ENCODE measurements at regions not wholly inside any gene's neighbourhood (a gene's known extent, or its start where the extent isn't known, plus 50 kb on each side); places are given as distances from the start of the nearest gene placed in this dataset.

- TF ChIP-seq ILK (tag; IDR thresholded peaks at IDR 0.05; ENCODE audit: borderline replicate concordance, low read depth) (no peak), CBX3 (IDR thresholded peaks at IDR 0.05; ENCODE audit: borderline replicate concordance in 1 of 2, low read length in 2 of 2) (no peak), ZNF184 (CRISPR knock-in tag; IDR thresholded peaks at IDR 0.05) (no peak), SETDB1 (IDR thresholded peaks at IDR 0.05; ENCODE audit: low read length) (no peak), ZNF239 (CRISPR knock-in tag; IDR thresholded peaks at IDR 0.05) (no peak)
- H3K9ac ChIP-seq (ENCODE audit: insufficient read depth in 1 of 2, low read depth in 2 of 2, low read length in 2 of 2): no peak overlapping the region
- H3K4me3 ChIP-seq: no peak overlapping the region
- H3K9me3 ChIP-seq (replicated peaks; ENCODE audit: control insufficient read depth, insufficient read depth, low read depth, low read length): no peaks in the 10 kb centered on the region
- FAIRE-seq (no peak), DNase-seq (ENCODE audit: extremely low read depth in 1 of 4, low spot score in 3 of 4) (no peak), ATAC-seq (no peak)
- no peak overlapping the region for H3K27ac ChIP-seq (ENCODE audit: extremely low read depth, low read depth, low read length)
- no peak overlapping the region for H2AFZ ChIP-seq (ENCODE audit: low read depth, low read length)
- in situ Hi-C loops (cut with MboI): no loop called here
- no peaks in the 10 kb centered on the region for H4K20me1 ChIP-seq (replicated peaks; ENCODE audit: control insufficient read depth, insufficient read depth, low read length)
- 0% methylated on average over 4 of the region's 4 CpGs for WGBS (ENCODE audit: insufficient coverage, low coverage, missing lambda C conversion rate)
- H3K4me2 ChIP-seq (ENCODE audit: insufficient read depth, low read length): no peak overlapping the region
- H3K79me2 ChIP-seq (ENCODE audit: control insufficient read depth, insufficient read depth, low read length): no peaks in the 10 kb centered on the region
- intact Hi-C loops (cut with micrococcal nuclease): no loop called here
- POLR2A ChIA-PET: interaction anchor here (0.5 kb wide), 1 partner anchor 197 kb away, joined by 3 read pairs; no protein-coding TSS in a partner anchor
- peaks cover 0 to 9% of the 10 kb centered on the region in 2 experiments; a peak in 1 of 5 replicates for H3K27me3 ChIP-seq (ENCODE audit: control insufficient read depth in 2 of 2, insufficient read depth in 2 of 2, low read length in 2 of 2)
- CTCF ChIA-PET (ENCODE audit: low intra/inter-chr PET ratio): no interaction called here
- BruUV-seq (replicated peaks): no TSS peak
- no peaks in the 10 kb centered on the region for H3K36me3 ChIP-seq (ENCODE audit: control insufficient read depth, insufficient read depth, low read length)
- H3K4me1 ChIP-seq (replicated peaks in 1 of 2; ENCODE audit: control insufficient read depth in 2 of 2, insufficient read depth in 2 of 2, low read length in 2 of 2): no peaks in the 10 kb centered on the region; a peak in 1 of 5 replicates
- no peaks in the 10 kb centered on the region for H3K9me1 ChIP-seq (ENCODE audit: control insufficient read depth, insufficient read depth, low read length)
Observed at GRCh38 chr2:15045054-15045453, 412.5 kb downstream of the LRATD1 start.

GRCh38 chr2:15047184-15047583 is 414.7 kb downstream of the LRATD1 start:
- H3K27ac ChIP-seq (ENCODE audit: extremely low read depth, low read depth, low read length): no peak overlapping the region
- no peak overlapping the region for H2AFZ ChIP-seq (ENCODE audit: low read depth, low read length)
- ATAC-seq: no peak
- H4K20me1 ChIP-seq (replicated peaks; ENCODE audit: control insufficient read depth, insufficient read depth, low read length): no peaks in the 10 kb centered on the region
- intact Hi-C loops (cut with micrococcal nuclease): no loop called here
- ChIA-PET POLR2A (no interaction called here), CTCF (ENCODE audit: low intra/inter-chr PET ratio) (no interaction called here)
- no peak for FAIRE-seq
- no peaks in the 10 kb centered on the region for H3K36me3 ChIP-seq (ENCODE audit: control insufficient read depth, insufficient read depth, low read length)
- peaks cover 0 to 5% of the 10 kb centered on the region in 2 experiments; a peak in 1 of 5 replicates for H3K27me3 ChIP-seq (ENCODE audit: control insufficient read depth in 2 of 2, insufficient read depth in 2 of 2, low read length in 2 of 2)
- H3K9me1 ChIP-seq (ENCODE audit: control insufficient read depth, insufficient read depth, low read length): no peaks in the 10 kb centered on the region
- 0% methylated on average over 5 of the region's 5 CpGs for WGBS (ENCODE audit: insufficient coverage, low coverage, missing lambda C conversion rate)
- BruUV-seq (replicated peaks): no TSS peak
- H3K4me3 ChIP-seq: no peak overlapping the region
- DNase-seq (ENCODE audit: extremely low read depth in 1 of 4, low spot score in 3 of 4): no peak
- H3K9me3 ChIP-seq (replicated peaks; ENCODE audit: control insufficient read depth, insufficient read depth, low read depth, low read length): no peaks in the 10 kb centered on the region
- in situ Hi-C loops (cut with MboI): no loop called here
- no peak overlapping the region for H3K4me2 ChIP-seq (ENCODE audit: insufficient read depth, low read length)
- H3K79me2 ChIP-seq (ENCODE audit: control insufficient read depth, insufficient read depth, low read length): no peaks in the 10 kb centered on the region
- H3K9ac ChIP-seq (ENCODE audit: insufficient read depth in 1 of 2, low read depth in 2 of 2, low read length in 2 of 2): no peak overlapping the region
- no peaks in the 10 kb centered on the region; a peak in 1 of 5 replicates for H3K4me1 ChIP-seq (replicated peaks in 1 of 2; ENCODE audit: control insufficient read depth in 2 of 2, insufficient read depth in 2 of 2, low read length in 2 of 2)
- TF ChIP-seq RFX5 (IDR thresholded peaks at IDR 0.05; ENCODE audit: low read depth, low read length) (no peak), JUN (IDR thresholded peaks at IDR 0.05; ENCODE audit: borderline replicate concordance, low read depth, low read length) (no peak), JUN (CRISPR knock-in tag; IDR thresholded peaks at IDR 0.05; ENCODE audit: borderline replicate concordance) (no peak), KLF13 (tag; IDR thresholded peaks at IDR 0.05; ENCODE audit: borderline replicate concordance, low read depth) (no peak), ZNF707 (CRISPR knock-in tag; conservative IDR thresholded peaks at IDR 0.05) (no peak), SLC30A9 (CRISPR knock-in tag; IDR thresholded peaks at IDR 0.05) (no peak), CBFA2T3 (IDR thresholded peaks at IDR 0.05) (no peak), NKRF (IDR thresholded peaks at IDR 0.05; ENCODE audit: borderline replicate concordance) (no peak), MCM3 (IDR thresholded peaks at IDR 0.05) (no peak)
- TF ChIP-seq, protein P1, sequence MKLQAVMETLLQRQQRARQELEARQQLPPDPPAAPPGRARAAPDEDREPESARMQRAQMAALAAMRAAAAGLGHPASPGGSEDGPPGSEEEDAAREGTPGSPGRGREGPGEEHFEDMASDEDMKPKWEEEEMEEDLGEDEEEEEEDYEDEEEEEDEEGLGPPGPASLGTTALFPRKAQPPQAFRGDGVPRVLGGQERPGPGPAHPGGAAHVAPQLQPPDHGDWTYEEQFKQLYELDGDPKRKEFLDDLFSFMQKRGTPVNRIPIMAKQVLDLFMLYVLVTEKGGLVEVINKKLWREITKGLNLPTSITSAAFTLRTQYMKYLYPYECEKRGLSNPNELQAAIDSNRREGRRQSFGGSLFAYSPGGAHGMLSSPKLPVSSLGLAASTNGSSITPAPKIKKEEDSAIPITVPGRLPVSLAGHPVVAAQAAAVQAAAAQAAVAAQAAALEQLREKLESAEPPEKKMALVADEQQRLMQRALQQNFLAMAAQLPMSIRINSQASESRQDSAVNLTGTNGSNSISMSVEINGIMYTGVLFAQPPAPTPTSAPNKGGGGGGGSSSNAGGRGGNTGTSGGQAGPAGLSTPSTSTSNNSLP (IDR thresholded peaks at IDR 0.05; ENCODE audit: borderline replicate concordance, low read depth, low read length): no peak

Measured in K562 (cell line).